Esophagus squamous epithelium (tissue), 5 donors: ENCODE measurements at regions not wholly inside any gene's neighbourhood (a gene's known extent, or its start where the extent isn't known, plus 50 kb on each side); places are given as distances from the start of the nearest gene placed in this dataset.
"Not testable (repeated sequence)": the region's sequence is repeated elsewhere in the genome, so short reads cannot be mapped to it uniquely, and the experiment has no call there.

Source experiments
- DNase-seq: peaks from one replicate; lab custom pipeline; 2025; lab: John Stamatoyannopoulos, UW
- H3K27ac ChIP-seq, 4 donors: fragments of 200-600 bp; sonication (generic); one replicate each; pipeline ENCODE4 v1.5.1; 2016 to 2019; ENCODE audit warnings: mild to moderate bottlenecking in 1 of 4
- H3K27me3 ChIP-seq, 4 donors: fragments of 200-600 bp; sonication (generic); 1 replicate in 3 of 4; 2 replicates in 1 of 4; pipeline versions ENCODE4 v1.5.1 to v1.6.0; 2017 to 2021; ENCODE audit warnings: antibody characterized with exemption in 1 of 4
- H3K36me3 ChIP-seq, 3 donors: fragments of 200-600 bp; sonication (generic); one replicate each; pipeline ENCODE4 v1.5.1; 2016 to 2019
- H3K4me1 ChIP-seq, 3 donors: fragments of 200-600 bp; sonication (generic); one replicate each; pipeline ENCODE4 v1.5.1; 2017 to 2019
- H3K4me3 ChIP-seq, 4 donors: fragments of 200-600 bp; sonication (generic); 1 replicate in 3 of 4; 2 replicates in 1 of 4; pipeline ENCODE4 v1.5.1; 2016 to 2019; ENCODE audit warnings: mild to moderate bottlenecking in 2 of 4, moderate library complexity in 1 of 4
- H3K9me3 ChIP-seq, 3 donors: fragments of 200-600 bp; sonication (generic); one replicate each; pipeline ENCODE4 v1.5.1; 2016 to 2019
- CTCF ChIP-seq, 6 experiments: fragments of 450-650 bp in 4 of 6; fragments of 200-600 bp in 2 of 6; sonication (generic) in 2 of 6; IDR thresholded peaks; one replicate each; pipeline ENCODE4 v1.5.1; 2016 to 2019; ENCODE audit warnings: antibody characterized with exemption in 6 of 6, mild to moderate bottlenecking in 4 of 6, moderate library complexity in 4 of 6
- POLR2A ChIP-seq, 4 donors: fragments of 450-650 bp; IDR thresholded peaks; one replicate each; pipeline ENCODE4 v1.6.1; 2017; ENCODE audit warnings: antibody characterized with exemption in 4 of 4, mild to moderate bottlenecking in 4 of 4, moderate library complexity in 3 of 4
- WGBS, 2 donors: methylation state at CpG; one replicate each; pipeline ENCODE4 v1.1.5; 2018; 5-methylcytosine and 5-hydroxymethylcytosine counted together
- intact Hi-C: fragments of 100-400 bp; cut with DNase I; formaldehyde crosslinking; loops from one replicate; pipeline ENCODE4 v1.15.0; 2022
- donor health status: DM: yes; HTN: yes; CAD: no.

DNA sequence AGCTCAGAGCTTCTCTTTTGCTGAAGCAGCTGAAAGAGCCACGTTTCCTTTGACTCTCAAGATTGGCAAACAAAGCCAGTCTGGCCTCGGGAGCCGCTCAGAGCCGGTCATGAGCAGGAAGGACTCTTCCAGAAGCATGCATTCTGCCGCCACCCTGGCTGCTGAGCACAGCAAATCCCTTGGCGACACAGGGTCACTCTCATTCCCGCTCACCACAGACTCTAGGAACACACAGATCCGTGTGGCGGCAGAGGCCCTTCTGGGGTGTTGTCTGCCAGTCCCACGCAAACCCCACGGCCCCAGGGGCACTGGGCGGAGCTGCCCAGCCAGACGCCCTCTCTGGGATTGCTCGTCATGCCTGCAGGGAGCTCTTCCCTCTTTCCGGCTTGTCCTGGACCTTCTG lies 157.0 kb downstream of the C16orf95 start:
- no peaks in the 10 kb centered on the region for H3K9me3 ChIP-seq
- 29 to 69% methylated on average over 11 to 14 of the region's 15 CpGs for WGBS, 2 donors
- H3K27me3 ChIP-seq, result peaks cover 0 to 44% (median 0%) of the 10 kb centered on the region in 4 donors
- H3K4me1 ChIP-seq, result no peaks in the 10 kb centered on the region
- DNase-seq, result no peak
- no peak overlapping the region for H3K4me3 ChIP-seq
- TF ChIP-seq CTCF (IDR thresholded peaks at IDR 0.05) (no peak), POLR2A (IDR thresholded peaks at IDR 0.05) (no peak)
- no peak overlapping the region for H3K27ac ChIP-seq
- no peaks in the 10 kb centered on the region for H3K36me3 ChIP-seq
- intact Hi-C loops, result no loop called here

DNA sequence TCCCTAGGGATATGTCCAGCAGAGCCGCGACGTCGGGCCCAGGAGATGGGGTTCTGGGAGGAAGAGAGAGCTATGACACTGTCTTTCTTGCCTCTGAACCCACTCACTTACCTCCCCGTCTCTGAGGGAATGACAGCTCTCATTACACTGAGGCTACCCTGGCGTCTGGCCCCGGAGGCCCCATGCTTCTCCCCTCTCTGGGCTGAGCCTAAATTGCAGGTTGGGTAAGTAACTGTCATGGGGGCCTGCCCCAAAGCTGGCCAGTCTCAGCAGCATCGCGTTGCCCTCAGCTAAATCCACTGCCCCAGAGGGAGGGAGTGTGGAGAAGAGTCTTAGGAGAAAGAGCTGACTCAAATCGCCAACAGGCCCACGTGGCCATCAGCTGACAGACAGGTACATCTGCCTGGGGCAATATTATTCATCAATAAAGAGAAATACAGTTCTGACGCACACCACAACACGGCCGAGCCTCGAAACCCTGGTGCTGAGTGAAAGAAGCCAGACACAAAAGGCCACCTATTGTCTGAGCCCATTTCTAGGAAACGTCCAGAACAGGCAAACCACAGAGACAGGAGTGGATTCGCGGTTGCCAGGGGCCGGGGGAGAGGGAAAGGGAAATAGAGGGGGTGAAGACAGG lies 156.4 kb downstream of the C16orf95 start:
- intact Hi-C loops, result no loop called here
- no peak for DNase-seq
- Histone ChIP-seq H3K27me3 (peaks cover 0 to 42% (median 0%) of the 10 kb centered on the region in 4 donors), H3K9me3 (no peaks in the 10 kb centered on the region), H3K4me1 (no peaks in the 10 kb centered on the region), H3K27ac (no peak overlapping the region), H3K4me3 (no peak overlapping the region), H3K36me3 (no peaks in the 10 kb centered on the region)
- TF ChIP-seq CTCF (IDR thresholded peaks at IDR 0.05) (no peak), POLR2A (IDR thresholded peaks at IDR 0.05) (no peak)
- 48 to 53% methylated on average over 11 to 15 of the region's 19 CpGs for WGBS, 2 donors

GRCh38 chr16:87161410-87161809 lies 155.8 kb downstream of the C16orf95 start:
- intact Hi-C loops, H3K4me1 ChIP-seq, H3K27ac ChIP-seq, H3K4me3 ChIP-seq, H3K36me3 ChIP-seq, DNase-seq, H3K9me3 ChIP-seq: not testable (repeated sequence)
- 85 to 87% methylated on average over 6 of the region's 7 CpGs for WGBS, 2 donors
- peaks cover 0 to 42% (median 0%) of the 10 kb centered on the region in 4 donors for H3K27me3 ChIP-seq

GRCh38 chr16:87161822-87162676 lies 155.1 kb downstream of the C16orf95 start:
- 70 to 77% methylated on average over 21 to 22 of the region's 22 CpGs for WGBS, 2 donors
- H3K9me3 ChIP-seq, result no peaks in the 10 kb centered on the region
- TF ChIP-seq POLR2A (IDR thresholded peaks at IDR 0.05) (no peak), CTCF (IDR thresholded peaks at IDR 0.05) (no peak)
- H3K27ac ChIP-seq, result no peak overlapping the region
- no peak overlapping the region for H3K4me3 ChIP-seq
- no peak for DNase-seq
- H3K36me3 ChIP-seq, result no peaks in the 10 kb centered on the region
- H3K4me1 ChIP-seq, result no peaks in the 10 kb centered on the region
- H3K27me3 ChIP-seq, result peaks cover 0 to 38% (median 0%) of the 10 kb centered on the region in 4 donors
- intact Hi-C loops, result no loop called here

DNA sequence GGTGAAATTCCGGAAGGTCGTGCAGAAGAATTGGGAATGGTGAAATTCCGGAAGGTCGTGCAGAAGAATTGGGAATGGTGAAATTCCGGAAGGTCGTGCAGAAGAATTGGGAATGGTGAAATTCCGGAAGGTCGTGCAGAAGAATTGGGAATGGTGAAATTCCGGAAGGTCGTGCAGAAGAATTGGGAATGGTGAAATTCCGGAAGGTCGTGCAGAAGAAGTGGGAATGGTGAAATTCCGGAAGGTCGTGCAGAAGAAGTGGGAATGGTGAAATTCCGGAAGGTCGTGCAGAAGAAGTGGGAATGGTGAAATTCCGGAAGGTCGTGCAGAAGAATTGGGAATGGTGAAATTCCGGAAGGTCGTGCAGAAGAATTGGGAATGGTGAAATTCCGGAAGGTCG lies 154.4 kb downstream of the C16orf95 start:
- H3K9me3 ChIP-seq, H3K4me3 ChIP-seq, H3K4me1 ChIP-seq, H3K27ac ChIP-seq, DNase-seq, intact Hi-C loops, H3K36me3 ChIP-seq: not testable (repeated sequence)
- peaks cover 0 to 38% (median 0%) of the 10 kb centered on the region in 4 donors for H3K27me3 ChIP-seq
- WGBS, 2 donors, result 95 to 98% methylated on average over 6 of the region's 22 CpGs

GRCh38 chr16:87163637-87164036 lies 153.6 kb downstream of the C16orf95 start:
- H3K4me1 ChIP-seq, result no peaks in the 10 kb centered on the region
- 72 to 91% methylated on average over 1 to 2 of the region's 2 CpGs for WGBS, 2 donors
- H3K27ac ChIP-seq, result no peak overlapping the region
- H3K4me3 ChIP-seq, result no peak overlapping the region
- TF ChIP-seq CTCF (IDR thresholded peaks at IDR 0.05) (no peak), POLR2A (IDR thresholded peaks at IDR 0.05) (no peak)
- H3K9me3 ChIP-seq, result no peaks in the 10 kb centered on the region
- no peaks in the 10 kb centered on the region for H3K36me3 ChIP-seq
- H3K27me3 ChIP-seq, result peaks cover 0 to 31% (median 0%) of the 10 kb centered on the region in 4 donors
- intact Hi-C loops, result no loop called here
- no peak for DNase-seq
